Breast epithelium (tissue), 3 donors: ENCODE measurements at regions not wholly inside any gene's neighbourhood (a gene's known extent, or its start where the extent isn't known, plus 50 kb on each side); places are given as distances from the start of the nearest gene placed in this dataset.
"Not testable (repeated sequence)": the region's sequence is repeated elsewhere in the genome, so short reads cannot be mapped to it uniquely, and the experiment has no call there.

Source experiments
- POLR2A ChIP-seq: fragments of 450-650 bp; IDR thresholded peaks from one replicate; pipeline ENCODE4 v1.6.1; 2016; ENCODE audit warnings: antibody characterized with exemption, mild to moderate bottlenecking, moderate library complexity
- POLR2AphosphoS5 ChIP-seq, 3 donors: sonication (generic); formaldehyde crosslinking; IDR thresholded peaks; one replicate each; pipeline ENCODE4 v1.6.1; 2017; ENCODE audit warnings: antibody characterized with exemption in 3 of 3
- TF ChIP-seq, protein P1 (sequence below), 3 donors: fragments of 450-650 bp; IDR thresholded peaks; one replicate each; pipeline ENCODE4 v1.5.1; 2016 to 2017; ENCODE audit warnings: antibody characterized with exemption in 3 of 3, mild to moderate bottlenecking in 3 of 3, moderate library complexity in 3 of 3

DNA sequence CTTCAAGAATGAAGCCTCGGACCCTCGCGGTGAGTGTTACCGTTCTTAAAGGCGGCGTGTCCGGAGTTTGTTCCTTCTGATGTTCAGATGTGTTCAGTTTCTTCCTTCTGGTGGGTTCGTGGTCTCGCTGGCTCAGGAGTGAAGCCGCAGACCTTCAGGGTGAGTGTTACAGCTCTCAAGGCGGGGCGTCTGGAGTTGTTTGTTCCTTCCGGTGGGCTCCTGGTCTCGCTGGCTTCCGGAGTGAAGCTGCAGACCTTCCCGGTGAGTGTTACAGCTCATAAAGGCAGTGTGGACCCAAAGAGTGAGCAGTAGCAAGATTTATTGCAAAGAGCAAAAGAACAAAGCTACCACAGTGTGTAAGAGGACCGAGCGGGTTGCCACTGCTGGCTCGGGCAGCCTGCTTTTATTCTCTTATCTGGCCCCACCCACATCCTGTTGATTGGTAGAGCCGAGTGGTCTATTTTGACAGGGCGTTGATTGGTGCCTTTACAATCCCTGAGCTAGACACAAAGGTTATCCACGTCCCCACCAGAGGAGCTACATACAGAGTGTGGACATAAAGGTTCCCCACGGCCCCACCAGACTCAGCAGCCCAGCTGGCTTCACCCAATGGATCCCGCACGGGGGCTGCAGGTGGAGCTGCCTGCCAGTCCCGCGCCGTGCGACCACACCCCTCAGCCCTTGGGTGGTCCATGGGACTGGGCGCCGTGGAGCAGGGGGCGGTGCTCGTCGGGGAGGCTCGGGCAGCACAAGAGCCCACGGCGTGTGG lies 440.2 kb upstream of the ANO5 start:
- TF ChIP-seq, protein P1, sequence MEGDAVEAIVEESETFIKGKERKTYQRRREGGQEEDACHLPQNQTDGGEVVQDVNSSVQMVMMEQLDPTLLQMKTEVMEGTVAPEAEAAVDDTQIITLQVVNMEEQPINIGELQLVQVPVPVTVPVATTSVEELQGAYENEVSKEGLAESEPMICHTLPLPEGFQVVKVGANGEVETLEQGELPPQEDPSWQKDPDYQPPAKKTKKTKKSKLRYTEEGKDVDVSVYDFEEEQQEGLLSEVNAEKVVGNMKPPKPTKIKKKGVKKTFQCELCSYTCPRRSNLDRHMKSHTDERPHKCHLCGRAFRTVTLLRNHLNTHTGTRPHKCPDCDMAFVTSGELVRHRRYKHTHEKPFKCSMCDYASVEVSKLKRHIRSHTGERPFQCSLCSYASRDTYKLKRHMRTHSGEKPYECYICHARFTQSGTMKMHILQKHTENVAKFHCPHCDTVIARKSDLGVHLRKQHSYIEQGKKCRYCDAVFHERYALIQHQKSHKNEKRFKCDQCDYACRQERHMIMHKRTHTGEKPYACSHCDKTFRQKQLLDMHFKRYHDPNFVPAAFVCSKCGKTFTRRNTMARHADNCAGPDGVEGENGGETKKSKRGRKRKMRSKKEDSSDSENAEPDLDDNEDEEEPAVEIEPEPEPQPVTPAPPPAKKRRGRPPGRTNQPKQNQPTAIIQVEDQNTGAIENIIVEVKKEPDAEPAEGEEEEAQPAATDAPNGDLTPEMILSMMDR (IDR thresholded peaks at IDR 0.05) = not testable (repeated sequence)
- TF ChIP-seq POLR2AphosphoS5 (IDR thresholded peaks at IDR 0.05); POLR2A: not testable (repeated sequence)
